ENCODE measurements at regions not wholly inside any gene's neighbourhood (a gene's known extent, or its start where the extent isn't known, plus 50 kb on each side); places are given as distances from the start of the nearest gene placed in this dataset.
"Not testable (repeated sequence)": the region's sequence is repeated elsewhere in the genome, so short reads cannot be mapped to it uniquely, and the experiment has no call there.

DNA sequence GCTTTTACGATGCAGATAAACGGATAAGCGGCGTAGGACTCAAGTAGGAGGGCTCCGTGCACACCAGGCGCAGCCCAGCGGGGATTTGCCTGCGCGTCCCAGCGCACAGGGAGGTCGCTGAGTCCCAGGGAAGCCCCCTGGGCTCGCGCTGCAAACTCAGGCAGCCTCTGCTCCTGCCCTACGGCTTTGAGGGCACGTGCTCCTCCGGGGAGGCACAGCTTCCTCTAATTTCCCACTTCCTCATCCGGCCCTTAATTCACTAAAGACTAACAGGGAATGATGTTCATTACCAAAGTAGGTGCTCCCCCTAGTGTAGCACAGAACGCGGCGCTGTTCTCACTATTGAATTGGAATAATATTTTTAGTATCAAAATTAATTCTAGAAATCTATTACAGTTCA is 825.4 kb downstream of the KCNJ18 start:
- WGBS, result 43% methylated on average over 20 of the region's 20 CpGs
- intact Hi-C loops (cut with DNase I), result no loop called here
- Histone ChIP-seq H3K4me1 (ENCODE audit: control insufficient read depth, insufficient read depth, low read length) (no peaks in the 10 kb centered on the region), H3K4me3 (ENCODE audit: low read length) (no peak overlapping the region), H3K27me3 (ENCODE audit: control insufficient read depth, insufficient read depth) (no peaks in the 10 kb centered on the region), H3K9me3 (ENCODE audit: control insufficient read depth, low read length) (no peaks in the 10 kb centered on the region), H3K27ac (ENCODE audit: low read length) (no peak overlapping the region)
- ATAC-seq (no peak), DNase-seq (no peak)

GRCh38 chr17:22518185-22518584 is 825.9 kb downstream of the KCNJ18 start:
- intact Hi-C loops (cut with DNase I), result no loop called here
- DNase-seq (no peak), ATAC-seq (no peak)
- no peak overlapping the region for H3K27ac ChIP-seq (ENCODE audit: low read length)
- no peak overlapping the region for H3K4me3 ChIP-seq (ENCODE audit: low read length)
- H3K9me3 ChIP-seq (ENCODE audit: control insufficient read depth, low read length), result no peaks in the 10 kb centered on the region
- no peaks in the 10 kb centered on the region for H3K27me3 ChIP-seq (ENCODE audit: control insufficient read depth, insufficient read depth)
- no peaks in the 10 kb centered on the region for H3K4me1 ChIP-seq (ENCODE audit: control insufficient read depth, insufficient read depth, low read length)
- 85% methylated on average over 10 of the region's 10 CpGs for WGBS

GRCh38 chr17:22548873-22549272 is 856.5 kb downstream of the KCNJ18 start:
- intact Hi-C loops (cut with DNase I); H3K4me1 ChIP-seq (ENCODE audit: control insufficient read depth, insufficient read depth, low read length); DNase-seq; H3K9me3 ChIP-seq (ENCODE audit: control insufficient read depth, low read length); H3K4me3 ChIP-seq (ENCODE audit: low read length); ATAC-seq; H3K27me3 ChIP-seq (ENCODE audit: control insufficient read depth, insufficient read depth); H3K27ac ChIP-seq (ENCODE audit: low read length): not testable (repeated sequence)
- 52% methylated on average over 1 of the region's 1 CpG for WGBS

DNA sequence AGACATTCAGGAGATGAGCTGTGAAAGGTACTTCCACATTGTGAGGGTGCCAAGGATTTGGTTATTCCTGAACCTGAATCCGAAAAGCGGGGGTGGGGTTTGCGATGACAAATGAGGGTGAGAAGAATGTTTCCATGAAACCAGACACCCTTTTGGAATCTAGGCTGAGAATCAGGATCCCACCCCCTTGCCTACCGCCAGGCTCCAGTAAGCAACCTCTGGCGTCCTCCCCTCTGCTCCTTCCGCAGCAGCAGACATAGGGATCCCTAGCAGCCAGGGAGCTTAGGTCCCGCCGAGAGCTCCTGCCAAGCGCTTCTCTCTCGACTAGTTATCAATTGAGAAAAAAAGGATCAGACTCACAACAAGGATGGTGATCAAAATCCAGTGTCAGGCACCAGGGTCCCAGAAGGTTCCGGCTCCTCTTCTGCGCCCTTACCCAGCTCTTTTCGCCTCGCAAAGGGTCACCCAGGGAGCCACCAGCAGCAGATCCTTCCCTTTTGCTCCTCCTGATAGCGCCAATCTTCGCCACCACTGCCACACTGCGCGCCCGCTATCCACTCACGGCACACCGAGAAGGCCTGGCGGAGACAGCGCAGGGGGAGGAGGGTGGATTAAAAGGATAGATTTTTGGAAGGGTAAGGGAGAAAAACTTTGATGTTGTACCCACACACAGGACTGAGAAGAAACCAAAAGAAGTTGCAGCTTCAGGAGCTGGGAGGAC is 859.5 kb downstream of the KCNJ18 start:
- H3K4me1 ChIP-seq (ENCODE audit: control insufficient read depth, insufficient read depth, low read length); H3K27me3 ChIP-seq (ENCODE audit: control insufficient read depth, insufficient read depth); ATAC-seq; H3K27ac ChIP-seq (ENCODE audit: low read length); intact Hi-C loops (cut with DNase I); H3K9me3 ChIP-seq (ENCODE audit: control insufficient read depth, low read length); H3K4me3 ChIP-seq (ENCODE audit: low read length); DNase-seq: not testable (repeated sequence)
- WGBS, result 68% methylated on average over 23 of the region's 23 CpGs

- 84% methylated on average over 21 of the region's 21 CpGs for WGBS
- DNase-seq, result peak in 1 of 3 donors; percentile 37
- no peak for ATAC-seq
These were observed 877.3 kb downstream of the KCNJ18 start for GRCh38 chr17:22569459-22570143.

DNA sequence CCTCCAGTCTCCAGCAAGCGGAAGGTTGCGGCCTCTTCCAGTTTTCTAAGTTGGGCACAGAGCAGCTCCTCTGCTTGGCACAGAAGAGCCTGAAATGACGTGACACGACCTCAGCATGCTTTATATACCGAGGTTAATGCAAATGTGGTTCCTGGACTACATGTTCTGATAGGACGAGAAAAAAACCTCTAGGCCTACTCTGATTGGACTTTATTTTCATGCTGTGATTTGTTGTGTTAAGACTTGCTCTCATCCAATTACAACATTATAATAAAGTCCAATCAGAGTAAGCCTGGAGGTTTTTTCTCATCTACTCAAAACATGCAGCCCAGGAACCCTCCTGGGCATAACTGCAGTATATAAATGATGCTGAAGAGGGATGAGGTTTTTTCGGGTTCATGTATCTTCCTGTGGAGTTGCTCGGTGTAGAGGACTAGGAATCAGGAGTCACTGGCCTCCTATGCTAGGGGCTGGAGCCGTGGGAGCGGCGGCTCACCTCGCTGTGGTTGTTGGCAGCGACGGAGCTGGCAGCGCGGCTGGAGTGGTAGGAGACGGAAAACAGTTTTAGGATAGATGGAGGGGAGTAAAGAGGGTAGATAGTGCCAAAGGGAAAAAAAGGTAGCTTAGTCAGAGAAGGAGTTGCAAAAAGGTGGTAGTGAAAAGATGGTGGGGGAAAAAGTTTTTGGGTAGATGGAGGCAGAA is 878.0 kb downstream of the KCNJ18 start:
- no peak overlapping the region for H3K27ac ChIP-seq (ENCODE audit: low read length)
- H3K9me3 ChIP-seq (ENCODE audit: control insufficient read depth, low read length), result no peaks in the 10 kb centered on the region
- H3K4me3 ChIP-seq (ENCODE audit: low read length), result no peak overlapping the region
- intact Hi-C loops (cut with DNase I), result no loop called here
- H3K4me1 ChIP-seq (ENCODE audit: control insufficient read depth, insufficient read depth, low read length), result no peaks in the 10 kb centered on the region
- 75% methylated on average over 17 of the region's 17 CpGs for WGBS
- no peak for DNase-seq
- ATAC-seq, result no peak
- H3K27me3 ChIP-seq (ENCODE audit: control insufficient read depth, insufficient read depth), result no peaks in the 10 kb centered on the region

More at GRCh38 chr17:22569459-22570143, 877.3 kb downstream of the KCNJ18 start:
- H3K4me1 ChIP-seq (ENCODE audit: control insufficient read depth, insufficient read depth, low read length), result no peaks in the 10 kb centered on the region
- H3K27ac ChIP-seq (ENCODE audit: low read length), result no peak overlapping the region
- H3K9me3 ChIP-seq (ENCODE audit: control insufficient read depth, low read length), result no peaks in the 10 kb centered on the region
- intact Hi-C loops (cut with DNase I), result no loop called here
- H3K27me3 ChIP-seq (ENCODE audit: control insufficient read depth, insufficient read depth), result no peaks in the 10 kb centered on the region
- H3K4me3 ChIP-seq (ENCODE audit: low read length), result no peak overlapping the region

- no peaks in the 10 kb centered on the region for H3K27me3 ChIP-seq (ENCODE audit: control insufficient read depth, insufficient read depth)
- ATAC-seq, result no peak
- no peaks in the 10 kb centered on the region for H3K9me3 ChIP-seq (ENCODE audit: control insufficient read depth, low read length)
- intact Hi-C loops (cut with DNase I), result no loop called here
- no peak overlapping the region for H3K27ac ChIP-seq (ENCODE audit: low read length)
- no peak overlapping the region for H3K4me3 ChIP-seq (ENCODE audit: low read length)
- WGBS, result 43% methylated on average over 3 of the region's 3 CpGs
- no peak for DNase-seq
- H3K4me1 ChIP-seq (ENCODE audit: control insufficient read depth, insufficient read depth, low read length), result no peaks in the 10 kb centered on the region
These were observed 907.0 kb downstream of the KCNJ18 start for GRCh38 chr17:22599322-22599721.

DNA sequence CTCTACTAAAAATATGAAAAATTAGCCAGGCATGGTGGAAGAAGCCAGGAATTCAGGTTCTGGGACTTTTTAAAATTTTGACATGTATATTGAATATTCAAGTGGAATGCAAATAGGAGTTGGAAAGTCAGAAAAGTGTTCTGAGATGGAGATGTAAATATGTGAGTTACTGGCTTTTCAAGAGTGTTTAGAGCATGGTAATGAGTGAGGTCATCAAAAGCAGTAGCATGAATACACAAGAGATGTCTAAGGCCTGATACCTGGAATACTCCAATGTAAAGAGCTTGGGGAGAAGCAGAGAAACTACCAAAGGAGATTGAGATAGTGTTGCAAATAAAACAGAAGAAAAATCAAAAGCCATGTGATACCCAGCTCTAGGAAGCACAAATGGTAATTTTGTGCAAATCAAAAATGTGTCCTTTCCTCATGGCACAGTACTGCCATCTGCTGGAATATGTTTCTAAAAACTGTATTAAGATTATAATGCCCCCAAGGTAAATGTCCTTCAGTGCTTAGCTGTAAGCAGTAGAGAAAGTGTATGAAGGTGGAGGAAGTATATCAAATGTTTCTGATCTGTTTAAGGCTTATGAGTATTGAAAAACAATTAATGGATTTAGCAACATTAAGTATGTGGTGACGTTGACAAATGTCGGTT is 908.4 kb downstream of the KCNJ18 start:
- no peak for DNase-seq
- Histone ChIP-seq H3K27ac (ENCODE audit: low read length) (no peak overlapping the region), H3K4me3 (ENCODE audit: low read length) (no peak overlapping the region), H3K4me1 (ENCODE audit: control insufficient read depth, insufficient read depth, low read length) (no peaks in the 10 kb centered on the region), H3K9me3 (ENCODE audit: control insufficient read depth, low read length) (no peaks in the 10 kb centered on the region), H3K27me3 (ENCODE audit: control insufficient read depth, insufficient read depth) (no peaks in the 10 kb centered on the region)
- no peak for ATAC-seq
- intact Hi-C loops (cut with DNase I), result no loop called here
- WGBS, result 41% methylated on average over 2 of the region's 2 CpGs
